AG09319 (cell line): ENCODE measurements at regions not wholly inside any gene's neighbourhood (a gene's known extent, or its start where the extent isn't known, plus 50 kb on each side); places are given as distances from the start of the nearest gene placed in this dataset.

Experiments
- DNase-seq: peaks from one replicate; pipeline ENCODE4 v3.0.0-alpha.2; 2010; ENCODE audit warnings: low read depth; ENCODE audit errors: extremely low read depth
- TF ChIP-seq, protein P1 (sequence below): IDR thresholded peaks from 2 replicates; pipeline ENCODE4 v1.5.1; 2011; ENCODE audit warnings: low read depth, mild to moderate bottlenecking, inconsistent platforms, low read length, moderate library complexity

DNA sequence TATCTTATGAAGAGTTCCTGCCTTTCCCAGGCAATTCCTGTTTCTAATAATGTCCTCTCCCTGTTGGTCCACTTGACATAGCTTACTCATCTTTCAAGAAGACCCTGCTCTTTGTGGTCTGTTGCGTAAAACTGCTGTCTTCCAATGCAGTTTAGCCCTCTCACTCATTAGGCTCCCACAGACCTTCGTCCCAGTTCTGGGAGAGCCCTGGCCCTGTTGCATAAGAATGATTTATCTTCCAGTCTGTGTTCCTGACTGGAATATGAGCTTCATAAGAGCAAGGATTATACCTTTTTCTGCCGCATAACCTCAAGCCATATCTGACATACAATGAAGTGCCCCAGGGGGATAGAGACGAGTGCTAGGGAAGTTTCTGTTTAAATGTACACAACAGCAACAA lies 365.9 kb upstream of the NOVA1 start:
- TF ChIP-seq, protein P1, sequence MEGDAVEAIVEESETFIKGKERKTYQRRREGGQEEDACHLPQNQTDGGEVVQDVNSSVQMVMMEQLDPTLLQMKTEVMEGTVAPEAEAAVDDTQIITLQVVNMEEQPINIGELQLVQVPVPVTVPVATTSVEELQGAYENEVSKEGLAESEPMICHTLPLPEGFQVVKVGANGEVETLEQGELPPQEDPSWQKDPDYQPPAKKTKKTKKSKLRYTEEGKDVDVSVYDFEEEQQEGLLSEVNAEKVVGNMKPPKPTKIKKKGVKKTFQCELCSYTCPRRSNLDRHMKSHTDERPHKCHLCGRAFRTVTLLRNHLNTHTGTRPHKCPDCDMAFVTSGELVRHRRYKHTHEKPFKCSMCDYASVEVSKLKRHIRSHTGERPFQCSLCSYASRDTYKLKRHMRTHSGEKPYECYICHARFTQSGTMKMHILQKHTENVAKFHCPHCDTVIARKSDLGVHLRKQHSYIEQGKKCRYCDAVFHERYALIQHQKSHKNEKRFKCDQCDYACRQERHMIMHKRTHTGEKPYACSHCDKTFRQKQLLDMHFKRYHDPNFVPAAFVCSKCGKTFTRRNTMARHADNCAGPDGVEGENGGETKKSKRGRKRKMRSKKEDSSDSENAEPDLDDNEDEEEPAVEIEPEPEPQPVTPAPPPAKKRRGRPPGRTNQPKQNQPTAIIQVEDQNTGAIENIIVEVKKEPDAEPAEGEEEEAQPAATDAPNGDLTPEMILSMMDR: no peak
- no peak for DNase-seq

DNA sequence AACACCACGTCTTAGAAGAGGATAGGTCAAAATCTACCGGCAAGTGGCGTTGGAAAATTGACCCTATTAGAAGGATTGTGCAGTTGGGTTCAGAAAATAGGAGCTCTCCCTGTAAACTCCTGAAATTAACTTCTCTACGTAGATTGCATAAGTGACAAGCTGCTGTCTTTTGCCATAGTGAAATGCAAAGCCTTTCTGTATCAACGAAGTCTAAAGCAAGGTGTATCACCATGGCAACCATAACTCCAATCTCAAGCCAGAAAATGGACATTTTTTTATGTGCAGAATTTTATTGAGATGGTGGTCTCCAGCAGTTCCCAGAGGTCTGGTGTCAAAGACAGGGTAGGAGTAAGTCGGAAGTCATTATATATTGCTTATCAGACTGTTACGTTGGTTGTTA lies 367.7 kb upstream of the NOVA1 start:
- TF ChIP-seq, protein P1: no peak
- DNase-seq: no peak

DNA sequence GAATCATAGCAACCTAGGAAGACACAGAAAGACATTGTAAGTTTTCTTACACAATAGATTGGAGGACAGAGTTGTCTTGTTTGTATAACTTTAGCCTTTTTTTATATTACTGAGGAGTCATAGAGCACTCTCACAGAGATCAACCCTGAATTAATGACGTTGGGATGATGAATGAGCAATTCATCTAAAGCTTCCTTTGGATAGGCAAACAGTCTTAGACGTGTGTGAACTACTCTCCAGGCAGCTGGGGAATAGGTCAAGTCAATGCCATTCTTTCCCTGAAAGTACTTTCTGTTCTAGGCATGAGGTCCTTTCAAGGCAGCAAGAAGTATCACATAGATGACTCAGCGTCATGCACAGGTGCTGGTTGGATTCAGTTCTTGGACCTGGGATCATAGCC lies 369.1 kb upstream of the NOVA1 start:
- DNase-seq: no peak

DNA sequence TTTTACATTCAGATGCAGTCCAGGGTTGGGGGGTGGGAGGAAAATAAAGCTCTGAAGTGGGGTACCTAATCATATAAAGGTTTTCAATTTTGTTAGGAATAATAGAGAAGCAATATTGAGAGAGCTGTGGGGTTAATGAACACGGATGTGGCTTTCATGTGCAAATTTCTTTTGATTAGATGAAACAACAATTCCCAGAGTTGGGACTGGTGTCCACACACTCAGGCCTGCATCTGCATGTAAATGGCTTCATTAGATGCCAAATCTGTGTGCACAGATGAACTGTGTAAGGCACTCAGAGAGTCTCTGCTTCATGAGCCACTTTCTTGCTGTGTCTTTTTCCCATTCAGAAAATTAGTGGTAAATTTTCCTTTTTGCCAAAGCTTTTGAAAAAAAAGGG lies 377.1 kb upstream of the NOVA1 start:
- DNase-seq: no peak

More for the DNA sequence above, 369.1 kb upstream of the NOVA1 start:
- TF ChIP-seq, protein P1: no peak

DNA sequence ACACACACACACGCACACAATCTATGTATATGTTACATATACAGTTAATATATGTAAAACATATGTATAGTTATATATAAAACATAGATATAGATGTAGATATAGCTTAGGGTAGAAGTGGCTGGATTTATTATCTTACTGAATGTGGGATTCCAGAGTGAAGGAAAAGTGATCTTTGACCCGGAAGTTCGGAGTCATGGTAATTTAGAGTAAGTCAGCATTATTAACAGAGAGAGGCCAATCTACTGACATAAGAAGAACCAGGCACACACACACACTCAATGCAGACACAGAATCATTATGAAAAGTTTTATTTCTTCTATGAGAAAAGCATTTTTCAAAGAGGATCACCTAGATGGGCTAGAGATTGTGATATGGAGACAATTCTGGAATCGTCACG lies 384.2 kb upstream of the NOVA1 start:
- no peak for DNase-seq
- TF ChIP-seq, protein P1: no peak

More for the DNA sequence above, 377.1 kb upstream of the NOVA1 start:
- TF ChIP-seq, protein P1: no peak

DNA sequence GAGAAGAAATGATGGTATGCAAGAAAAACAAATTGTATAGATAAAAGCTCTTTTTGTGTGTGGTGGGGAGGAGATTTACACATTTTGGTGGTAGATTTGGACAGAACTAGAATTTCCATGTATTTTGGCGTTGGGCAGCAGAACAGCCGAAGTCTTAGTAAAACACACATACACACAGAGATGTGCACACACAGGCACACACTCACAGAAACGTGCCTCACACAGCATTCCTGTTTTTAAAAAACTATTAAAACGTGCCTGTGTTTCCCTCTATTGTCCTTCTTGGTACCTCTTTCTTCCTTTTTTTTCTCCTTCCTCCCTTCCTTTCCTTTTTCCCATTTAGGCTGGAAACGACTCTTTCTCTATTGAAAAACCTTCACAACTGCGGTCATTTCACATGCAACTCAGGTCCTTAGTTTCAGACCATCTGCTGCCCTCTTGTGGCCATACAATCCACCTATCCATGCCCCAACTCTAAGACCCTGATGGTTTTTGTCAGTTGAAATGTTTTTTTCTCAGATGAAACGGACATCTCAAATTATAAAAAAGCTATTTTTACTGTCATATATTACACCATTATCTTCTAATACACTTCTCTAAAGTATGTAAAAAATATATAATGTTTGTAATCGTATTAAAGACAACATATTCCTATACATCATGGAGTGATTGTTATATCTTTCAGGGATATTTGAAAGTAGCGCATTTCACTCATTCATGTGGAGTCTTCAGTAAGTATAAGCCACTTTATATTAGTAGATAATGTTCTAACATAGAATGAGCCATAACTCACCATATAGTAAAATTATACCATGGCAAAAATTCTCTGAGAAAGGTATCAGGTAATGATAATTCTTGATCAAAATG lies 386.7 kb upstream of the NOVA1 start:
- TF ChIP-seq, protein P1: peak; percentile 82
- peak; percentile 20 for DNase-seq

DNA sequence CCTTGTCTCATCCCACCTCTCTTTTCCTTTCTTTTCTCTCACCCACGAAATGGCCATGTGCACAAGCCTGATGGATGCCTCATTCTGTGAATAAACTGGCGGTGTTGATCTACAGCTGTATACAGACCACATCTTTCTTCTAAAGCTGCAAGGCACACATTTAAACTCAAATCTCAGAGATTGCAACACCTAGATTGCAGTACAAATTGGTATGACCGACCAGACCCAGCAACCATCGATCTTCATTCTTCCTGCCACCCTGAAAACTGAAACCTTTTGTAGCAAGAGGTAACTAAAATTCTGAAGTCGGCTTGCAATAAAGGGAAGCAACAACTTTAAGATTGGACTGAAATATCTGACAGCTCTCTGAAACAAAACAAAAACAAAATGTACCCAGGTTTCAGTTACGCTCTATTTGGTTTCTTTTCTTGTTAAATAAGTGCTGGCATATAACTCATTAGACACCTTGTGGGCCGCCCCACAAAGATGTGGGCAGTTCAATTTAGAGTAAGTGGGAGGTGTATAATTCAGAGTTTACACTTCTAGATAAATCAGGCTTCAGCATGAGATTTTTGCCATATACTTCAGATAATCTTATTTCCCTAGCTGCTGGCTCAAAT lies 390.0 kb upstream of the NOVA1 start:
- no peak for DNase-seq
- TF ChIP-seq, protein P1: no peak
